ENCODE measurements at regions not wholly inside any gene's neighbourhood (a gene's known extent, or its start where the extent isn't known, plus 50 kb on each side); places are given as distances from the start of the nearest gene placed in this dataset.
"Not testable (repeated sequence)": the region's sequence is repeated elsewhere in the genome, so short reads cannot be mapped to it uniquely, and the experiment has no call there.

DNA sequence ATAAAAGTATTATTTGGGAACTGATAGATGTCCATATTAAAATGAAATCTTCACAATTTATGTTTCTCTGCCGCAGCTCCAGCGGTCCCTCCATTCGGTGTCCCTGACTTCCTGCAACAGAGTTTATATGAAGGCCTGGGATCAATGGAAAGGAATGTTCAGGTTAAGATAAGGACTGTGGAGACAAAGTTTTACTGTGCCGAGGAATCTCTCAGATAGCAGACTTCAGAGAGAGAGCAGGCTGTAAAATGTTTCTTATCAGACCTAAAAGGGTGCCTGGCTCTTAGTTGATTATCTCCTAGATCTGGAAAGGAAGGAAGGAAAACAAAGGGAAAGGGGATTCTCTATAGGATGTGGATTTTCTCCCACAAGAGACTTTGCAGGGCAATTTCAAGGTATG, 193.7 kb upstream of the PIEZO2 start:
- intact Hi-C loops (cut with DNase I) = no loop called here
- Histone ChIP-seq H3K4me1 (ENCODE audit: insufficient read depth) (no peaks in the 10 kb centered on the region), H3K27ac (no peak overlapping the region), H3K27me3 (no peaks in the 10 kb centered on the region), H3K4me3 (no peak overlapping the region), H3K36me3 (no peaks in the 10 kb centered on the region), H3K9me3 (no peaks in the 10 kb centered on the region)
- DNase-seq = no peak
- TF ChIP-seq EP300 (IDR thresholded peaks at IDR 0.05) (no peak), POLR2A (IDR thresholded peaks at IDR 0.05) (no peak), CTCF (IDR thresholded peaks at IDR 0.05) (no peak)
- WGBS, 3 donors = 86 to 90% (median 88%) methylated on average over 4 of the region's 4 CpGs

DNA sequence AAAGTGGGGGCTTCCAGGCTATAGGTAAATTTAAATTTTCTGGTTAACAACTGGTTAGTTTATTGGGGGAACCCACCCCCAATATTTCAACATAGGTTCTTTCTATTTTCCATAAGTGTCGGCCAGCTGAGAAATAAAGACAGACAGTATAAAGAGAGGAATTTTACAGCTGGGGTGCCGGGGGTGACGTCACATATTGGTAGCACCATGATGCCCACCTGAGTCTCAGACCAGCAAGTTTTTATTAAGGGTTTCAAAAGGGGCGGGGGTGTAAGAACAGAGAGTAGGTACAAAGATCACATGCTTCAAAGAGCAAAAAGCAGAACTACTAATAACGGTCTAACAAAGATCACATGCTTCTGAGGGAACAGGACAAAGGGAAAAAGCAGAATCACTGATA, 192.7 kb upstream of the PIEZO2 start:
- H3K27ac ChIP-seq; H3K36me3 ChIP-seq; H3K9me3 ChIP-seq; H3K4me3 ChIP-seq; DNase-seq; H3K27me3 ChIP-seq; H3K4me1 ChIP-seq (ENCODE audit: insufficient read depth); intact Hi-C loops (cut with DNase I): not testable (repeated sequence)
- whole genome bisulfite sequencing, 3 donors = 84 to 92% (median 87%) methylated on average over 5 of the region's 5 CpGs

DNA sequence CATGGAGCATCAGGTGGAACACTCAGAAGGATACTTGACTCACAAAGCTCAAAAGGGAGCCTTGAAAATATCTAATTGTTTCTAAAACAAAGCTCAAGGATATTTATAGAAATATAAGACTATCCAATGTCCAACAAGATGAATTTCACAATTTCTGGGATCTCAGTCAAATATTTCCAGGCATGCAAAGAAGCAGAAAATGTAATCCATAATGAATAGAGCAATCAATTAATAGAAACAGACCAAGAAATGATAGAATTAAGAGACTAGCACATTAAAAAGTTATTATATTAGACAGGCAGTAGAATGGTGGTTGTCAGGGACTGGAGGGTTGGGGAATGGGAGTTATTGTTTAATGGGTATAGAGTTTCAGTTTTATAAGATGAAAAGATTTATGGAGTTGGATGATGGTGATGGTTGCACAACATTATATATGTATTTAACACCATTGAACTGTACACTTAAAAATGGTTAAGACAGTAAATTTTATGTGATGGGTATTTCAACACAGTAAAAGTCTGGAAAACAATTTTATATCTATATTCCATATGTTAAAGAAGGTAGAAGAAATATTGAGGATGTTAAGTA, 189.9 kb upstream of the PIEZO2 start:
- intact Hi-C loops (cut with DNase I) = no loop called here
- no peak for DNase-seq
- TF ChIP-seq EP300 (IDR thresholded peaks at IDR 0.05) (no peak), POLR2A (IDR thresholded peaks at IDR 0.05) (no peak), CTCF (IDR thresholded peaks at IDR 0.05) (no peak)

DNA sequence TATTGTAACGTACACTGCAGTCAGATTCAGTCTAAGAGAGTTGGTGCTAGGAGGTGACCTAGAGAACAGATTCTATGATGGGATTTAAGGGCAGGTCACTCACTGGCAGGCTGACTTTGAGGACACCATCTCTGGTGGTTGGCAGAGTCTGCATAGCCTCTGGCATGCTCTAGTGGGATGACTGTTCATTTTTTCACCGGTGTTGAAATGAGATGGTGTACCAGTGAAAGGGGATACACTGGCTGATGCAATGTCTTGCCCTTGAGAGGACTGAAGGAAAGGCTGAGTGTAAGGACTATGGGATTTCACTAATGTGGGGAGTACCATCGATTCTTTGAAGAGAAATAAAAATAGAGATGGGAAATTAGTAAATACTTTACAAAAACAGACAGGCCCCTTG, 186.9 kb upstream of the PIEZO2 start:
- Histone ChIP-seq H3K4me1 (ENCODE audit: insufficient read depth) (no peaks in the 10 kb centered on the region), H3K27ac (no peak overlapping the region), H3K27me3 (no peaks in the 10 kb centered on the region), H3K4me3 (no peak overlapping the region), H3K9me3 (no peaks in the 10 kb centered on the region), H3K36me3 (no peaks in the 10 kb centered on the region)
- no peak for DNase-seq
- 86 to 92% (median 87%) methylated on average over 3 of the region's 3 CpGs for WGBS, 3 donors
- intact Hi-C loops (cut with DNase I) = no loop called here
- TF ChIP-seq EP300 (IDR thresholded peaks at IDR 0.05) (no peak), POLR2A (IDR thresholded peaks at IDR 0.05) (no peak), CTCF (IDR thresholded peaks at IDR 0.05) (no peak)

More for the DNA sequence above, 189.9 kb upstream of the PIEZO2 start:
- no peak overlapping the region for H3K27ac ChIP-seq
- H3K4me3 ChIP-seq = no peak overlapping the region
- no peaks in the 10 kb centered on the region for H3K9me3 ChIP-seq
- H3K4me1 ChIP-seq (ENCODE audit: insufficient read depth) = no peaks in the 10 kb centered on the region
- H3K36me3 ChIP-seq = no peaks in the 10 kb centered on the region
- H3K27me3 ChIP-seq = no peaks in the 10 kb centered on the region

DNA sequence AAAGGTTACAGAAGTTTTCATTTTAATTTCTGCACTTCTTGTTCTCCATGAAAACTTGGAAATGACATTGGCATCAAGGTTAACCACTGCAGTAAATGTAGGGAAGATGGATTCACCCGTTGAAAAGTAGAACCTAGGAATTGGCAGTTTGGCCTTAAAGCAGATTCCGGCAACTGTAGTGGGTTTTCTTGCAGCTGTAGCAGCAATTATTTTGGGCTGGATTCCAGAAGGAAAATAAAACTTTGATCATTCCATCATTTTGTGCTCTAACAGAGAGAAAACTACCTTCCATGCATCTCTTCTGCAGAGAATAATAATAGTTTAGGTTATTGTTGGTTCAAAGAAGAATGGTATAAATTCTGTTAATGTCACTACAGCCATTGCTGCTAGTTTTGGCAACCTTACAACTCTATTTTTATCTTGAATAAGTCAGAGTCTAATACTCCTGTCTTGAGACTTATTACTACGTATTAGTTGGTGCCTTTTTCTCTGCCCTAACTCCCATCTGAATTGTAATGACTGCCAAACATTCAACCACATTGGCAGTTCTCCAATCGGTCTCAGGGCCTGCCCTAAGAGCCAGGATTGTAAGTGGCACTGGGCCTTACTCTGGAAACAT, 178.1 kb upstream of the PIEZO2 start:
- no peaks in the 10 kb centered on the region for H3K9me3 ChIP-seq
- H3K4me1 ChIP-seq (ENCODE audit: insufficient read depth) = no peaks in the 10 kb centered on the region
- no peak for DNase-seq
- no peaks in the 10 kb centered on the region for H3K36me3 ChIP-seq
- WGBS, 3 donors = 41 to 46% (median 44%) methylated on average over 4 of the region's 4 CpGs
- no peaks in the 10 kb centered on the region for H3K27me3 ChIP-seq
- TF ChIP-seq CTCF (IDR thresholded peaks at IDR 0.05) (no peak), EP300 (IDR thresholded peaks at IDR 0.05) (no peak), POLR2A (IDR thresholded peaks at IDR 0.05) (no peak)
- intact Hi-C loops (cut with DNase I) = no loop called here
- no peak overlapping the region for H3K4me3 ChIP-seq
- no peak overlapping the region for H3K27ac ChIP-seq

Measured in ovary (tissue), 7 donors.